Activated CD4-positive, CD25-positive, alpha-beta regulatory T cell treated with anti-CD3 and anti-CD28 coated beads, Interleukin-2, amount 50 U/mL, for 72 hours (primary cell): ENCODE measurements at regions not wholly inside any gene's neighbourhood (a gene's known extent, or its start where the extent isn't known, plus 50 kb on each side); places are given as distances from the start of the nearest gene placed in this dataset.

ENCODE experiments used
- DNase-seq: peaks from one replicate; pipeline ENCODE4 v3.0.0; 2021

GRCh38 chr12:61857968-61858367 is 402.2 kb upstream of the USP15 start:
- no peak for DNase-seq

- DNase-seq: no peak
Observed at GRCh38 chr12:61860451-61860850, 399.8 kb upstream of the USP15 start.

GRCh38 chr12:61862986-61863385 is 397.2 kb upstream of the USP15 start:
- DNase-seq: no peak

GRCh38 chr12:61863811-61864210 is 396.4 kb upstream of the USP15 start:
- no peak for DNase-seq

GRCh38 chr12:61869796-61870195 is 390.4 kb upstream of the USP15 start:
- no peak for DNase-seq

GRCh38 chr12:61870658-61871484 is 389.3 kb upstream of the USP15 start:
- DNase-seq: no peak

- DNase-seq: no peak
Observed at GRCh38 chr12:61871485-61871810, 388.8 kb upstream of the USP15 start.

- no peak for DNase-seq
Observed at GRCh38 chr12:61879229-61879628, 381.0 kb upstream of the USP15 start.

- no peak for DNase-seq
Observed at GRCh38 chr12:61880186-61880585, 380.0 kb upstream of the USP15 start.

- DNase-seq: no peak
Observed at GRCh38 chr12:61891632-61892031, 368.6 kb upstream of the USP15 start.

- DNase-seq: no peak
Observed at GRCh38 chr12:61894168-61894567, 366.0 kb upstream of the USP15 start.

- DNase-seq: no peak
Observed at GRCh38 chr12:61896436-61896835, 363.8 kb upstream of the USP15 start.

- DNase-seq: no peak
Observed at GRCh38 chr12:61902403-61902802, 357.8 kb upstream of the USP15 start.

- no peak for DNase-seq
Observed at GRCh38 chr12:61911113-61911512, 349.1 kb upstream of the USP15 start.

- no peak for DNase-seq
Observed at GRCh38 chr12:61915420-61915819, 344.8 kb upstream of the USP15 start.

- DNase-seq: no peak
Observed at GRCh38 chr12:61916831-61917230, 343.4 kb upstream of the USP15 start.

- no peak for DNase-seq
Observed at GRCh38 chr12:61919686-61920085, 340.5 kb upstream of the USP15 start.

GRCh38 chr12:61920230-61920629 is 340.0 kb upstream of the USP15 start:
- DNase-seq: no peak

- DNase-seq: no peak
Observed at GRCh38 chr12:61923152-61923551, 337.1 kb upstream of the USP15 start.

- no peak for DNase-seq
Observed at GRCh38 chr12:61934564-61934963, 325.6 kb upstream of the USP15 start.

GRCh38 chr12:61939977-61940376 is 320.2 kb upstream of the USP15 start:
- DNase-seq: no peak

- no peak for DNase-seq
Observed at GRCh38 chr12:61956545-61956944, 303.7 kb upstream of the USP15 start.

GRCh38 chr12:61974461-61974860 is 285.7 kb upstream of the USP15 start:
- no peak for DNase-seq

- DNase-seq: no peak
Observed at GRCh38 chr12:61985830-61986229, 274.4 kb upstream of the USP15 start.

- no peak for DNase-seq
Observed at GRCh38 chr12:61987173-61987572, 273.0 kb upstream of the USP15 start.
